Stimulated activated CD4-positive, alpha-beta T cell treated with anti-CD3 and anti-CD28 coated beads, Interleukin-12 subunit alpha, Interleukin-12 subunit beta, amount 100 ng/mL, for 24 hours (primary cell): ENCODE measurements at regions not wholly inside any gene's neighbourhood (a gene's known extent, or its start where the extent isn't known, plus 50 kb on each side); places are given as distances from the start of the nearest gene placed in this dataset.
"Not testable (repeated sequence)": the region's sequence is repeated elsewhere in the genome, so short reads cannot be mapped to it uniquely, and the experiment has no call there.

ENCODE experiments used
- DNase-seq, 2 experiments: peaks; one replicate each; pipeline ENCODE4 v3.0.0-alpha.2; 2020; ENCODE audit warnings: low read depth in 2 of 2

- not testable (repeated sequence) for DNase-seq
Observed at GRCh38 chr4:67412153-67412712, 133.1 kb downstream of the CENPC start.

- DNase-seq = no peak
Observed at GRCh38 chr4:67403342-67403741, 142.0 kb downstream of the CENPC start.

DNA sequence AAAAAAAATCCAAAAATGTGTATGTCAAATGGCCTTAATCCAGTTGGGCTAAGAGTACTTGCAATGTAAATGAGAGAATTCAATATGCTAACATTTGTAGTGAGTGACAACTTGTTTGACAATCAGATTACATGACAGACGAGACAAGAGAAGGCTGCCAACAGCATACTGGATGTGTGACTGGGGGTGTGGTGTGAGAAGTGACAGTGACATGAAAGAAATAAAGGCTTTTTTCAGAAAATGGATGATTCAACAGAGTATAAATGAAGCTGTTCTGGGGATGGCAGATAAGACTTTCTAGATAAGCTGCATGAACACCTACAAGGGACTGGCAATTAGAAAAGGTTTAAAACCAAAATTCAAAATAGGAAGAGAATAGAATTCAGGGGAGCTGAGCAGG, 143.4 kb downstream of the CENPC start:
- no peak for DNase-seq

DNA sequence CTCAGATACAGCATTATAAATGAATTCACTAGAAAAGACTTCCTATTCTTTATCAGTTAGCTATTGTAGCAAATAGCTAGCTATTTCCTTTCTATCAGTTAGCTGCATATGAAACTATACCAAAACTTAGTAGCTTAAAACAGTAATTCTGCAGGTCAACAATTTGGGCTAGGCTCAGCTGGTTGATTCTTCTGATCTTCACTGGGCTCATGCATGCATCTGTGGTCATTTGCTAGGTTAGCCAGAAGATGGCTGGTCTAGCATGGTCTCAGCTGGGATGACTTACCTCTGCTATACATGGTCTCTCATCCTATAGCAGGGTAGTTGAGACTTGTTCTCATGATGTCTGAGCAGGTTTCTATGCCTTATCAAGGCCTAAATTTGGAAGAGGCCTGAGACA, 147.4 kb downstream of the CENPC start:
- DNase-seq = no peak

DNA sequence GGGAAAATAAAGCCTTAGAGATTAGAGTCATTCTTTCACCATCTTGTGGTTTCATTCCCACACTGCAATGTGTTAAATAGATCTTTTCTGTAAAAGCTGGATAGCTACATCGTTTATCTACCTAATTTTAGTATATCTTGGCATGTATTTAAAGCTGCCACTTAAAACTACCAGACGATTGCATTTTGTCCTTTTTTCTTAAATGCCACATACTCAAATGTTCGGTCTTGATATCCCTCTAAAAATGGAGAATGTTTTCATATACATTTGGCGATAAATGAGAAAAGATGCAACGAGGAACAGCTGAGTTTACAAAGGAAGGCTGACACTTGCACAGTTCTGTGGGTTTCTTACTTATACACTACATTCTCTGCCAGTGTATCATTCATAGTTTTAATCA, 148.3 kb downstream of the CENPC start:
- no peak for DNase-seq

DNA sequence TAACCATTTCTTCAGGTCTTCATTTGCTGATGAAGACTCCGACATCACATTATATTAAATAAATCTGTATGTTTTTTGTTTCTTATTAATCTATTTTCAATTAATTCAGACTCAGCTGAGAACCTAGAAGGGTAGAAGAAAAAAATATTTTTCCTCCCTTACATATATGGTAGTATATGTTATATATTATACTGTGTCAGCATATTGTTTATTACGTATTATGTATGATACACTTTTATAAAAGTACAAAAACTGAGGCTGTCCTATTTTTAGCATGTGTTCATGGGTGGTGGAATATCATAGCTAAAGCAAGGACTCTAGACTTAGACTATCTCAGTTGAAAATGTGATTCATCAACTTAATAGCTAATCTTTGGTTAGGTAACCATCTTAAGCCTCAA, 149.3 kb downstream of the CENPC start:
- no peak for DNase-seq

DNA sequence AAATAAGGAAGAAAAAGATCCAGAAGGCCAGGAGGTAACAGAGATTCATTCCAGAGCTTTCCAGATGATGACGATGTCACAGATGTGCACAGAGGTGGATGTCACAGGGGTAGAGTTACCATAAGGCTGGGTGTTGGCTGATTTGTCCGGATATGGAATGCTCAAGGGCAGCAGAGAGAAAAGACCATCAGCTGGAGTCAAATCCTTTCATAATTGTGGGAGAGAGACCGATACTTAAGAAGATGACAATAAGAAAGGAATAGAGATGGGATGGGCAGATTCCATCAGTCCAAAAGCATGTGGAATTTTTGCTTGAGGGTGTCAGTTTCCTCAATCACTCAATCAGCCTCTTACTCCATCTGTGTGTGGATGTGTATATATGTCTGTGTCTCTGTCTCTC, 150.4 kb downstream of the CENPC start:
- no peak for DNase-seq

GRCh38 chr4:67393699-67394281, 151.5 kb downstream of the CENPC start:
- no peak for DNase-seq

DNA sequence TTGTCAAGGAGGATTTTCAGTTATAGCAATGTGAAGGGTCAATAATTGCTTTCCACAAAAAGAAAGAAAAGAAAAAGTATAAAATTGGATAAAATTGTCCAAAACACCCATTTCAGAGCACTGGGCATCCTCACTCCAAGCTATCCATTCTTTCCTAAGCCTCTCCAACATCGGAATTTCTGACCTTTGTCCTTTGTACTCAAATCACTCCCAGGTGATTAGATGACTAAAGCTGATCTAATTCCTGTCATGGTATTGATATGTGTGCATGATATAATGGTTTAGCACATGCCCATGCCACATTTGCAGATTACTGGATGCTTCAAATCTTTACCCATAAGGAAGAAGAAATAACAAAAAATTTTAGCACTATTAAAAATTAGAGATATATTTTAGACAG, 152.3 kb downstream of the CENPC start:
- DNase-seq = no peak

DNA sequence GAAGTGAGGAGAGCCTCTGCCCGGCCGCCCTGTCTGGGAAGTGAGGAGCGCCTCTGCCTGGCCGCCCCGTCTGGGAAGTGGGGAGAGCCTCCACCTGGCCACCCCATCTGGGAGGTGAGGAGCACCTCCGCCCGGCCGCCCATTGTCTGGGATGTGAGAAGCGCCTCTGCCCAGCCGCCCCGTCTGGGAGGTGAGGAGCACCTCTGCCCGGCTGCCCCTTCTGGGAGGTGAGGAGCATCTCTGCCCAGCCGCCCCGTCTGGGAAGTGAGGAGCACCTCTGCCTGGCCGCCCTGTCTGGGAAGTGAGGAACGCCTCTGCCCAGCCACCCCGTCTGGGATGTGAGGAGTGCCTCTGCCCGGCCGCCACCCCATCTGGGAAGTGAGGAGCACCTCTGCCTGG, 163.9 kb downstream of the CENPC start:
- DNase-seq = not testable (repeated sequence)

DNA sequence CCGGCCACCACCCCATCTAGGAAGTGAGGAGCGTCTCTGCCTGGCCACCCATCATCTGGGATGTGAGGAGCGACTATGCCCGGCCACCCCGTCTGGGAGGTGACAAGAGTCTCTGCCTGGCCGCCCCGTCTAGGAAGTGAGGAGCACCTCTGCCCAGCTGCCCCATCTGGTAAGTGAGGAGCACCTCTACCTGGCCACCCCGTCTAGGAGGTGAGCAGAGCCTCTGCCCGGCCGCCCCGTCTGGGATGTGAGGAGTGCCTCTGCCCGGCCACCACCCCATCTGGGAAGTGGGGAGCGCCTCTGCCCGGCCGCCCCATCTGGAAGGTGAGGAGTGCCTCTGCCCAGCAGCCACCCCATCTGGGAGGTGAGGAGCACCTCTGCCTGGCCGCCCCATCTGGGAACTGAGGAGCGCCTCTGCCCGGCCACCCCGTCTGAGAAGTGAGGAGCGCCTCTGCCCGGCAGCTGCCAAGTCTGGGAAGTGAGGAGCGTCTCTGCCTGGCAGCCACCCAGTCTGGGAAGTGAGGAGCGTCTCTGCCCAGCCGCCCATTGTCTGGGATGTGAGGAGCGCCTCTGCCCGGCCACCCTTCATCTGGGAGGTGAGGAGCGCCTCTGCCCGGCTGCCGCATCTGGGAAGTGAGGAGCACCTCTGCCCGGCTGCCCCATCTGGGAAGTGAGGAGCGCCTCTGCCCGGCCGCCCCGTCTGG, 164.4 kb downstream of the CENPC start:
- DNase-seq = not testable (repeated sequence)

GRCh38 chr4:67380154-67380553, 165.1 kb downstream of the CENPC start:
- no peak for DNase-seq

DNA sequence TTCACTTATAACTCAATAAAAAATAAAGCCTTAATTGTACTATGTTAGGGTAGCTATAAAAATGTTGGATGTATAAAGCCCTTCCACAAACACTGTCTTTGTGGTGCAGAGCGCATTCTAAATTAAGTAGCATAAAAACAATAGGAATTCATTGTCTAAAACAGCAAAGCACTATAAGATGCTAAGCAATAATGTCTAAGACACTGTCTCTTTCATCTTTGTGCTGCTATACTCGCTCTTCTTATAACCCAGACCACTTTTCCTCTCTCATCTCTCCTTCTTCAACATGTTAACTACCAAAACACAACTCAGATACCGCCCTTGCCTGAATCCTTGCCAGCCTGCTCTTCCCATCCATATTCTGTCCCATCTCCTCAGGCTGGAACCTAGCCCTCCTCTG, 170.0 kb downstream of the CENPC start:
- DNase-seq = no peak

DNA sequence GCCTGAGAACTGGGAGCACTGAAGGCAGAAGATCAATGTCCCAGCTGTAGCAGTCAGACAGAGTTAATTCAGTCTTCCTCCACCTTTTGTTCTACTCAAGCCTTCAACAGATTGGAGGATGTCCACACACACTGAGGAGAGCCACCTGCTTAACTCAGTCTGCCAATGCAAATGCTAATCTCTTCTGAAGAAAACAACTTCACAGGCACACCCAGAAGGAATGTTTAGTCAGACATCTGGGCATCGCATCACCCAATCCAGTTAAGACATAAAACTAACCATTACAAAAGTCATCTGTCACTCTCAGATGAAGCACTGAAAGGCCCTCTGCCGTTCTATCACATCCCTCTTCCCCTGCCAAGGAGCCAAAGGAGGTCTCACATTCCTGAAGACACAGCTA, 173.7 kb downstream of the CENPC start:
- DNase-seq = no peak

DNA sequence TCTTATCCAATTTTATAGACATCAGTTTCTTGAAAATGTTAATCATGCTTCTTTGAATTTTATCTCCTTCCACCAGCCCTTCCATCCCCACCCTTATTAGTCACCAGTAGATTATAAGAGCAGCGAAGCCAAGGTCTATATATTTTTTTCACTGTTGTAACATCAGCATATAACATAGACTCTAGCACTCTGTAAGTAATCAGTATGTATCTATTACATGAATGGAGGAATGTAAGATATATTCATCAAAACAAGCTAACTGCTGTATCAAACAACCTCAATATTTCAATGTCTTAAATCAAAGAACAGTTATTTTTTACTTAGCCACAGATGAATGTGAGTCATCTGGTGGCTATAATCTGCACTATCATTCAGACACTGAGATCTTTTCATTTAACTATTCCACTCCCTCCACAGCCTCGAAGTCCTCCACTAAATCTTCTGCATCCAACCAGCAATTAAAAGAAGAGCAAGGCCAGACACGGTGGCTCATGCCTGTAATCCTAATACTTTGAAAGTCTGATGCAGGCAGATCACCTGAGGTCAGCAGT, 178.9 kb downstream of the CENPC start:
- DNase-seq = no peak

- no peak for DNase-seq
Observed at GRCh38 chr4:67365661-67366245, 179.6 kb downstream of the CENPC start.

DNA sequence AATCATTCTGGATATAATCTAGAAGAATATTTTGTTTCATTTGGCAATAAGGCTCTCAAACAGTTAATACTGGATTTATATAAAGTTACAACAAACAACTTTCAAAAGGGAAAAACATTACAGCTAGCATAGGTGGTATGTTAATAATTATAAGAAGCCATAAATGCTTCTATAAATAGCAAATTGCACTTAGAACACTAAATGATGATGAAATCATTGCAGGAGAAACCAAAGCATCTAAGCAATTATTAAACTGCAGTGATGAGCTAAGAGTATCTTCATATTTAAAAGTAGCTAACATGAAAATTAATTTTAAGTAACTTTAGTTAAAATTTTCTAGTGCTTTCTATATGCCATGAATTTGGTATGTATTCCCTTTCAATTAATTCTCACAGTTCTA, 189.5 kb downstream of the CENPC start:
- no peak for DNase-seq

DNA sequence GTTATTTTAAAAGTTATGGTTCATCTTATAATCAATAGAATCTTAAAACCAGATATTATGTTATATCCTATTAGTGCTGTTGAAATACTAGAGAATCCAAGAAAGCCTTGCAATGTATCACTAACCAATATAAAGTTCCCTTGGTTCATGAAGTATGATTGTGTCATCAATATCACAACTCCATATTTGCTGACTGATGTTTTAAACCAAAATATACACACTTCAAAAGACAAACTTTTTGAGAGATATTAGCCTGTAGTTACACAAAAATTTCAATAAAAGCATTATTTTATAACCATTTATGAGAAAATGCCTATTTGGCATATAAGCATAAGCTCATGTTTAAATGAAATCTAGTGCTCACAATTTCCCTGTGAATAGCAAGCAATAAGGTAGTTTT, 198.6 kb downstream of the CENPC start:
- DNase-seq = no peak

- no peak for DNase-seq
Observed at GRCh38 chr4:67344594-67345380, 200.5 kb downstream of the CENPC start.

DNA sequence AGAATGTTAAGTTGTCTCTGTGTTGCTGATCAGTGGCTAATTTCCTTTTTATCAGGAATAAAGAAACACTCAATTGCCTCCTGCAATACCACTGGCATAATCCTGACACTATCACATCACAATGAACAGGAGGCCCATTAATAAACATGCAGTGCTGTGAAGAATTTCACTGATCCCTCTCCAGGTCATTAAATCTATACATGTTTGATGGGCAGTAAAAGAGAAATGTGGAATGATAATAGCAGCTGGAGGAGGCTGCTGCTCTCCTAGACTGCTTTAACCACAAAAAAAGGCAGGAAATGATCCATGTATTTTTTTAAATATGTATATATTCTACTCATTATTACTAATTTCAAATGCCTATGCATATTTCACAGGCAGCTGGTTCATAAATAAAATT, 202.1 kb downstream of the CENPC start:
- no peak for DNase-seq

DNA sequence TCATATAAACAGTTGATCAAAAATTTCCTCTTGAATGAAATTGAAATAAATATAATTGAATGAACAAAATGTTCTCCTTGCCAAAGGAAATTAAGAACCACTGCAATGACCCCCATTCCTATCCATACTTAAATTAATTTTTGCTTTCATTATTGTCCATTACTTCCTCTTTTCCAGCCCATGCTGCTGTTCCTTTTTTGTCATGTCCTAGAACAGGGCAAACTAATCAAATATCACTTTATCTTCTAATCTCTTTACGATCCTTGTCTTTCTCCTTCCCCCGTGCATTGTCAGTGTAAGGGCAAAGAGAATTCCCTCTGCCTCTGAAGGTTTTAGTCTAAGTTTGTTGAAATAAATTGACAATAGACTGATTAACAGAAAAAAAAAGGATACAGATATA, 203.0 kb downstream of the CENPC start:
- no peak for DNase-seq

- DNase-seq = no peak
Observed at GRCh38 chr4:67333664-67334063, 211.6 kb downstream of the CENPC start.
